ENCODE measurements at regions not wholly inside any gene's neighbourhood (a gene's known extent, or its start where the extent isn't known, plus 50 kb on each side); places are given as distances from the start of the nearest gene placed in this dataset.

GRCh38 chr7:13028825-13029099 lies 341.3 kb downstream of the ARL4A start:
- ATAC-seq = no peak
- DNase-seq (ENCODE audit: low spot score) = no peak

DNA sequence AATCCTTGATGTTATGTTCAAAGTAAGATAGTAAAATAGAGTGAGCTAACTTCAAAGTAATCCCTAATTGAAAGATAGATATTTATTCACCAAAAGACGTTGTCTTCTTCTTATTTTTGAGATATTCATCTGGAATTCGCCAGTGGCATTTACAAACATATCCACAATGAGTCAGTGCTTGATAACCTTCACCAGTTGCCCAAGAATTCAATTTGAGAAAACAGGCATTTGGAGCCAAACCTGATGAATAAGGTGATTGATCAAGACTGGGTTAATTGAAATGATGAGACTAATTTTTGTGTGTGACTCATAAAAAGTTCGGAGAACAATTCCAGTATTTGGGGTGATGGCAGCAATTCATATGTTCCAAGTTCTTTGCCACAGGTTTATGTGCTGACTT lies 344.0 kb downstream of the ARL4A start:
- no peak for ATAC-seq

DNA sequence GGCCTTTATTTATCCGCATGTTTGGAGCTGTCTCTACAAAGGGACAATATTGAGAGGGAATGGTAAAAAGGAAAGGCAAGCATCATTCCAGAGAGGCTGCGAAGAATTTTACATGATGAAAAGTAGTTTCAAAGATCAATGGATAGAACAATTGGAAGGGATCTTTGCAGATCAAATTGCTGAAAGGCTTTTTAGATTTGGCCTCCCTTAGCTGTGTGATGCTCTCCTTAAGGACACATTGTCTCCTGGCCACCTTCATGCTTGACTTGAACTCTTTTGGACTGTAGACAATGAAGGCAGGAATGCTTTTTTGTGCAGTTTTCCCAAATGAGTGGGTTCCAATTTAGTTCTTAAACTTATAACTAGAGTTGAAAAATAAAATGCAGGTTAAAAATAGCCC lies 344.7 kb downstream of the ARL4A start:
- DNase-seq (ENCODE audit: low spot score) (no peak), ATAC-seq (no peak)

More for the DNA sequence above, 344.0 kb downstream of the ARL4A start:
- no peak for DNase-seq (ENCODE audit: low spot score)

DNA sequence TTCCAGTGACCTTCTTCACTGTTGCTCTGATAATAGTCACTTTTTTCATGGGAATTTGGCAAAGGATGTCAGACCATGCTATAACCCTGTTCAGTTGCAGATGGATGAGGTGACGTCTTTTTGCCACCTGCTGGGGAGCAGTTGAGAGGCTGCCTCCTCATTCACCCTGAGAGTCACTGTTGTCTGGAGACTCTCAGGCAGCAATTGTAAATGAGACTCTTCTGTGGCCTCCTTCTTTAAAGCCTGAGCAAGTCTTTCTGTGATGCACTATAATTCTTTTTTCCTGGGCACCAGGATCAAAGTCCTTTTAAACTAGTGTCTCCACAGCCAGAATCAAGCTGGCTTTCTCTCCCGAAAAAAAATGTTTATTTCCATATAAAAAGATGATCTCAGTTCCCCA lies 345.1 kb downstream of the ARL4A start:
- no peak for DNase-seq (ENCODE audit: low spot score)
- ATAC-seq = peak; percentile 55

DNA sequence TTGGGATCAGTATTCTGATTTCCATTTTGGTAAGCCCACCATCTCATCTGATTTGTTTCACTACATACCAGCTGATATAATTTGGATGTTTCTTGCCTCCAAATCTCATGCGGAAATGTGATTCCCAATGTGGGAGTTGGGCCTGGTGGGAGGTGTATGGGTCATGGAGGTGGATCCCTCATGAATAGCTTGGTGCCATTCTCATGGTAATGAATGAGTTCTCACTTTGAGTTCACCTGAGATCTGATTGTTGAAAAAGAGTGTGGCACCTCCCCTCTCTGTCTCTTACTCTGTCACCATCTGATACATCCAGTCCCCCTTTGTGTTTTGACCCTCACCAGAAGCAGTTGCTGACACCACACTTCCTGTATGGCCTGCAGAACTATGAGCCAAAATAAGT lies 347.3 kb downstream of the ARL4A start:
- DNase-seq (ENCODE audit: low spot score) (no peak), ATAC-seq (no peak)

DNA sequence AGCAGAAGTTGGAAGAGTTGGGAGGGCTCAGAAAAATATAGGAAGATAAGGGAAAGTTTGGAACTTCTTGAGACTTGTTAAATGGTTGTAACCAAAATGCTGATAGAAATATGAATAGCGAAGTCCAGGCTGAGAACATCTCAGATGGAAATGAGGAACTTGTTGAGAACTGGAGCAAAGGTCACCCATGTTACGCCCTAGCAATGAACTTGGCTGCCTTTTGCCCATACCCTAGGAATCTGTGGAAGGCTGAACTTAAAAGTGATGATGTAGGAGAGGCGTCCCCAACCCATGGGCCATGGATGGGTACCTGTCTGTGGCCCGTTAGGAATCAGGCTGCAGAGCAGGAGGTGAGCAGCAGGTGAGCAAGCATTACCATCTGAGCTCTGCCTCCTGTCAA lies 347.8 kb downstream of the ARL4A start:
- ATAC-seq (no peak), DNase-seq (ENCODE audit: low spot score) (no peak)

DNA sequence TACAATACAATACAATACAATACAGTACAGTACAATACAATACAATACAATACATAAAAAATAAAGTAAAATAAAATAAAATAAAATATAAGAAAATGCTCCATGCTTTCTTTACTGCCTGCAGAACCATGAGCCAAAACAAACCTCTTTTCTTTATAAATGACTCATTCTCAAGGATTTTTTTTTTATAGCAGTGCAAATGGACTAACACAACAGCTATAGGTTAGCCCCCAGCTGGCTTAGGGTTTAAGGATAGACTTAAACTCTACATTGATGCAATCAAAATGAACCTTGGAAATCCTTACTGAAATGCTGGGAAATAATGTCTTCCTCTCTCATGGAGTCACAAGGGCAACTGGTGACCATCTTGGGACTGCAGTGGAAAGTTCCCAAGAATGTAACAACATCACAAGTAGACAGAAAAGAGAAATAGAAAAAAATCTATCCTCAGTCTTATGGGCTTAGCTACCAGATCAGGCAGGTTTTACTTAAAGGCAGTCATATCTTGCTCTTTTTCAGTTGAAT lies 348.9 kb downstream of the ARL4A start:
- DNase-seq (ENCODE audit: low spot score) = no peak
- ATAC-seq = no peak

- ATAC-seq = no peak
These were observed 349.8 kb downstream of the ARL4A start for GRCh38 chr7:13037216-13037615.

DNA sequence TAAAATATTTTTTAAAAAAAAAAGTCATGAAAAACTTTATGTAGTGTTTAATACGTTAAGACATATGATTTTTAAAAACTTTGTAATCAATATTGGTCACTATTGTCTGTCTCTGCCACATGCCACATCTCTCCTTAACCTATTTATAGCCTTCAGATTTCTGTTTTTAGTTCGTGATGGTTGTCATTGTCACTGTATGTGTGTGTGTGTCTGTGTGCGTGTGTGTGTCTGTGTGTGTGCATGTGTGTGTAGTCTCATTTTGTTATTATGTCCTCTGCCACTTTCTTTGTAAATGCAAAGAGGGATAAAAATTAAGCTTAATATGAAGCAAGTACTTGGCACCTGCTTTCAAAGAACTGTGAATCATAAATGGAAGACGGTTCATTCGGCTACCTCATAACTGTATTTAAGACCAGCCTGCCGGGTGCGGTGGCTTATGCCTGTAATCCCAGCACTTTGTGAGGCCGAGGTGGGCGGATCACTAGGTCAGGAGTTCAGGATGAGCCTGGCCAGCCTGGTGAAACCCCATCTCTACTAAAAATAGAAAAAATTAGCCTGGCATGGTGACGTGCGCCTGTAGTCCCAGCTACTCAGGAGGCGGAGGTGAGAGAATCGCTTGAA lies 354.0 kb downstream of the ARL4A start:
- DNase-seq (ENCODE audit: low spot score) (no peak), ATAC-seq (no peak)

More at GRCh38 chr7:13037216-13037615, 349.8 kb downstream of the ARL4A start:
- DNase-seq (ENCODE audit: low spot score) = no peak

GRCh38 chr7:13042605-13043236 lies 355.3 kb downstream of the ARL4A start:
- DNase-seq (ENCODE audit: low spot score) (no peak), ATAC-seq (no peak)

- DNase-seq (ENCODE audit: low spot score) (no peak), ATAC-seq (no peak)
These were observed 356.9 kb downstream of the ARL4A start for GRCh38 chr7:13044309-13044708.

DNA sequence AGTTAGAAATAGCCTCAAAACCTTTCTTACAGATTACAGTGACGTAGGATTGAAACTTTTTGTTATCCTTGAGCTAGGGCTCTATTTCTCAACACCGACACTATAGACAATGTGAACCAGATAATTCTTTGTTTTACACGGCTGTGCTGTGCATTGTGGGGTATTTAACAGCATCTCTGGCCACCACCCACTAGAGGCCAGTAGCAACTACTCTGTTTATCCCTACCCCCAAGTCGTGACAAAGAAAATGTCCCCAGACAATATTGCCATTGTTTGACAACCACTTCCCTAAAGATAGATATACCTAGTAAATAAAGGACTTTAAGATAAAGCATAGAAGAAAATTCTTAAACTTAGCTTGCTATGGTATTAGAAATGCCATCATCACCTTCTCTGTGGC lies 359.6 kb downstream of the ARL4A start:
- ATAC-seq = no peak

DNA sequence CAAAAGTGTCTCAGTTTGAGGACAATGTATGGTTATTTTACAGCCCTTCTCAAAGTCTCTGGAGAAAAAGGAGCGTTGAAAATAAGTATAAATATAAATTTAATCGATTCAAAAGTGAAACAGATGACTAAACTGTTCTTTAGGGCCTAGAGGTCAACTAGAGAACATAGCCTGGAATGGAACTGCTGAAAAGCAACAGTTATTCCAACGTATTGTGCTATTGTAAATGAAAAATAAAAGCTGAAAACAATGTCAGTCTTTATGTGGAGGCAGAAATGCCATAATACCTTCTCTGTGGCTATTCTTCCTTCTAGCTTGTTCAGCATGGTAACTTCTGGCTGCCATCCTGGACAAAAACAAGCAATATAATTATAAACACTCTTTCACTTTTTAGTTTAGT lies 362.5 kb downstream of the ARL4A start:
- ATAC-seq (no peak), DNase-seq (ENCODE audit: low spot score) (no peak)

More for the DNA sequence above, 359.6 kb downstream of the ARL4A start:
- DNase-seq (ENCODE audit: low spot score) = no peak

- ATAC-seq = no peak
- DNase-seq (ENCODE audit: low spot score) = no peak
These were observed 363.3 kb downstream of the ARL4A start for GRCh38 chr7:13050703-13051102.

DNA sequence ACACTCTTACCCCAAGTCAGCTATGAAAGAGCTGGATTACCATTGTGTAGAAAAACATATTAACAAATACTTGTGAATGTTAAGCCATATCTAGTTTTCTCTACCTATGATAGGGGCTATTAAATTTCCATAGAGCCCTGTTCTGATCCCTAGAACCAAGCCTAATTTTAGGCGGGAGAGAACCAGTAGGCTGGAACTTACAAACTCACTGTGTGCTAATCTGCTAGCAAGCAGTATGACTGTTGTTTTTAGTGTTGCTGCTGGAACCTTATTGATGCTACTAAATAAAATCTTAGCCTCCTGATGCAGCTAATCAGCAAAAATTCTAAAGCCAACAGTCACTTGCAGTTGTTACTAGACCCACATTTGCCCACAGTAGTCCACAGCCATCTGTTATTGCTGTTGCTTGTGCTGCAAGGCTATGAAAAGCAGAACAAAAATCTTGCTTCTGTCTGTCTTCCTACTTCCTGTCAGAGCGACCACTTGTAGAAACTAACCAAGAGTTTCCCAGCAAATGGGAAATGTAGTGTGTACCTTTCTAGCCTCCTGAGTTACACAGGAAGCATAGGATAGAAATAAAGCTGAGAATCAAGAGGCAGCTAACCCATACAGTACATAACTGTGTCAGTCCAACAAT lies 368.4 kb downstream of the ARL4A start:
- ATAC-seq = no peak

DNA sequence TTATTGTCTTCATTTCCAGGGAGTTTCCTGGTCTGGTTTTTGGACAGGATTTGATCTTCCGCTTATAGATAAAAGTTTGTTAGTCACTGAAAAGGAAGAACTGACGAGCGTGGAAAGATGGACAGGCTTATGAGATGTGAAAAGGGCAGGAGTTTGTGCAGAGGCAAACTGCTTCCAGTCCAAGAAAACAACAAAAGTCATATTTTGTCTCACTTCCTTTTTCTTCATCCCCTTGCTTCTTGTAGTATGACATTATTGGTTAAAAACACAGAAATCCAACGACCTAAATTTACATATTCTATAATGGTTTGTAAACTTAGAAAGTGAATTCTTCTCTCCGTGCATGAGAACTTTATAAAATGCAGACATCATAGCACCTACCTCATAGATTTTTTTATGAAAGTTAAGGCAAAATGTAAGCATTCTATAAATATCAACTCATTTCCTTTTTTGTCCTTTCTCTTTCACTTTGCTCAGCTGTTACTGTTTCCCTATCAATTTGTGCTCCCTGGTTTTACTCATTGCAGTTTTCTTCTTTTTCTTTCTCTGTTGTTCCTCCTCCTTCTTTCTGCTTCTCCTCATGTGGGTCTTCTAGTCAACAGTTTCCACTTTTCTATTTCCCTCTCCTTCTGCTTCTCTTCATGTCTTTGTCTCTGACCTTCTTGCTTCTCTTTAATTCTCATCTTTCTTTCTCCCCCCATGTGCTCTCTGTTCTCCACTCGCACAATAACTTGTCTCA lies 370.2 kb downstream of the ARL4A start:
- DNase-seq (ENCODE audit: low spot score) = no peak
- no peak for ATAC-seq

More for the DNA sequence above, 368.4 kb downstream of the ARL4A start:
- no peak for DNase-seq (ENCODE audit: low spot score)

DNA sequence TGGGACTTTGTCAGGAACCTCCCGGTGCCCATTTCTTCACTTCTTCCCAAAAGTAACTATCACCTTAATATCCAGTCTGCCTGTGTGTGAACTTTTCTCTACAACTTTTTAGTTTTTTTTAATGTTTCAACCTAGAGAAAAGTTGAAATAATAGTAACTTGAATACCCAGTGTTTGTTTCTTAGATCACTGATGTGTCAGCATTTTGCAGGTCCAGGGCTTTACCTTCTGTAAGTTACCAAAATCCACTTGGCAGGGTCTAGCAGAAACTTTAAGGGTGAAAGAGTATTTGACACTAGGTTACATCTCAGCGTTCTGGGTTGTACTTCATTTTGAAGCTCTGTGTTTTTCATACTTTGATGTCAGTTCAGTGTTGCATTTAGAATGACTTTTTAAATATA lies 372.7 kb downstream of the ARL4A start:
- DNase-seq (ENCODE audit: low spot score) (no peak), ATAC-seq (no peak)

DNA sequence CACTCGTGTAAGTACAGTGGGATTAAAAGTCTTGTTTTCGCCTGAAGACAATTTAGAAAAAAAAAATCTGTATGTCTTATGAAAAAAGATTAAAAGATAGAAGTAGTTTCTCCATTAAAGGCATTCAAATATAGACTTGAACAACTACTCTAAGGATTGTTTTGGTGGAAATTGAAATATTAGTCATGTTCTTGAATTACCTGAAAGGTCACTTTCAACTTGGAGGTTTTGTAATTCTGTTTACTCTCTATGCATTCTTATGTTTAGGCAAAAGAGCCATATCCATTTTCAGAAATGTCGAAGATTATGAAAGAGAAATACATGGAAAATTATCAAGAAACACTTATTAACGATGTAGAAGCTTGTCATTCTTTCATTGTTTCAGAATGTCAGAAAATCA lies 373.7 kb downstream of the ARL4A start:
- no peak for DNase-seq (ENCODE audit: low spot score)
- no peak for ATAC-seq

DNA sequence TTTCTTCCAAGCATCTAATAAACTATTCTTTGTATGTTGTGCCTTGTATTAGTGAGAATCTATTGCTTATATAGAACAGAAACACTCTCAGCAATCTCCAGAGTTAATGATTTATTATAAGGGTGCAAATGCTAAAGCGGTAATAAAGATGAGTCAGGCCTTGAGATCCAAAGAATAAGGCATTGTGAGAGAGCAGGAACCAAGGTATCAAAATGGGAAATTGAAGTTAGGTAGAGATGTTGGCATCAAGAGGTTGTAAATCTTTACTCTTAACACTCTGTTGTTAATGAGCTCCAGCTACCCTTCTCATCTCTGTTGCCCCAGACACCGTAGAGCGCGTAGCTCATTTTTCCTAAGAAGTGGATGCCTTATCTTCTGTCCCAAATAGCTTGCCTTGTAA lies 375.2 kb downstream of the ARL4A start:
- DNase-seq (ENCODE audit: low spot score) (no peak), ATAC-seq (no peak)

- DNase-seq (ENCODE audit: low spot score) (no peak), ATAC-seq (no peak)
These were observed 379.6 kb downstream of the ARL4A start for GRCh38 chr7:13067036-13067435.

DNA sequence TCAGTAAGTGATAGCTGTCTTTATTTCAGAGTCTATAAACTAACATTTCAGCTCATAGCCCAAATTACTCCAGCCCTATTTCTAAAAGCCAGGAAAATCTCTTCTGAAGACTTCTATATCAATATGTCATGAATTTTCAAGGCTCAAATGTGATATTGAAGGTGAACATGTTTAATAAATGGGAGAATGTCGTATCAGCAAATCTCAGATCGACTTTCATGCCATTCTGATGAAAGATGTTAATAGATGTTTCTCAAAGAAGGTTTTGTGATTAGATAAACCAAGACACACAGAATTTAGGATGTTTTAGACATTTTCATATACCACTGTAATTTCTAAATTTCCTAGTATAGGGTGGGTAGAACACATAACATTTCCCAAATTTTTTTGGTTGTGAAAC lies 380.6 kb downstream of the ARL4A start:
- DNase-seq (ENCODE audit: low spot score) (no peak), ATAC-seq (no peak)

GRCh38 chr7:13069841-13070240 lies 382.4 kb downstream of the ARL4A start:
- ATAC-seq = no peak
- no peak for DNase-seq (ENCODE audit: low spot score)

All from left lobe of liver (tissue), 2 donors.